SH-SY5Y (cell line): ENCODE measurements at regions not wholly inside any gene's neighbourhood (a gene's known extent, or its start where the extent isn't known, plus 50 kb on each side); places are given as distances from the start of the nearest gene placed in this dataset.

ENCODE experiments used
- GATA2 ChIP-seq: IDR thresholded peaks from 2 replicates; pipeline ENCODE4 v1.6.1; 2011; ENCODE audit warnings: mild to moderate bottlenecking, low read depth, low read length
- GATA3 ChIP-seq: IDR thresholded peaks from 2 replicates; pipeline ENCODE4 v1.6.1; 2011; ENCODE audit warnings: low read depth, mild to moderate bottlenecking, low read length, moderate library complexity

GRCh38 chr6:145272246-145272645, 463.1 kb downstream of the EPM2A start:
- TF ChIP-seq GATA2 (no peak), GATA3 (no peak)
